Lung (tissue), 11 donors: ENCODE measurements at regions not wholly inside any gene's neighbourhood (a gene's known extent, or its start where the extent isn't known, plus 50 kb on each side); places are given as distances from the start of the nearest gene placed in this dataset.

ENCODE experiments used
- ATAC-seq: fragments of 200-7000 bp; cut with Tn5 transposase; one replicate; pipeline ENCODE4 v1.9.1; 2020; ENCODE audit warnings: moderate number of reproducible peaks; ENCODE audit not compliant: insufficient read depth, low FRiP score
- DNase-seq, 3 donors: peaks; one replicate each; pipeline ENCODE4 v3.0.0-alpha.2; 2013 to 2017
- H3K27ac ChIP-seq, 2 donors: one replicate each; pipeline ENCODE4 v1.5.1; 2013; ENCODE audit warnings: mild to moderate bottlenecking in 2 of 2, moderate library complexity in 2 of 2, control low read depth in 1 of 2, inconsistent platforms in 1 of 2, low read depth in 1 of 2, low read length in 1 of 2
- H3K27me3 ChIP-seq, 3 donors: one replicate each; pipeline ENCODE4 v1.5.1; 2013; ENCODE audit warnings: low read length in 2 of 3; ENCODE audit not compliant: control insufficient read depth in 3 of 3, insufficient read depth in 3 of 3
- H3K36me3 ChIP-seq, 4 donors: one replicate each; pipeline ENCODE4 v1.5.1; 2013; ENCODE audit warnings: low read length in 4 of 4, mild to moderate bottlenecking in 1 of 4, moderate library complexity in 1 of 4; ENCODE audit not compliant: control insufficient read depth in 4 of 4, insufficient read depth in 4 of 4
- H3K4me1 ChIP-seq, 5 donors: one replicate each; pipeline ENCODE4 v1.5.1; 2013; ENCODE audit warnings: low read length in 5 of 5, mild to moderate bottlenecking in 2 of 5, moderate library complexity in 1 of 5; ENCODE audit not compliant: control insufficient read depth in 5 of 5, insufficient read depth in 5 of 5
- H3K4me3 ChIP-seq: one replicate; pipeline ENCODE4 v1.5.1; 2013; ENCODE audit warnings: mild to moderate bottlenecking, control low read depth, moderate library complexity
- H3K9ac ChIP-seq, 2 donors: one replicate each; pipeline ENCODE4 v1.5.1; 2013; ENCODE audit warnings: low read length in 2 of 2, control low read depth in 1 of 2; ENCODE audit not compliant: insufficient read depth in 1 of 2
- H3K9me3 ChIP-seq, 4 donors: one replicate each; pipeline ENCODE4 v1.5.1; 2013; ENCODE audit warnings: low read length in 3 of 4, mild to moderate bottlenecking in 1 of 4, moderate library complexity in 1 of 4; ENCODE audit not compliant: control insufficient read depth in 4 of 4, insufficient read depth in 3 of 4
- CTCF ChIP-seq: IDR thresholded peaks from 2 replicates; pipeline ENCODE4 v1.5.1; 2012; ENCODE audit warnings: mild to moderate bottlenecking; ENCODE audit errors: control extremely low read depth, extremely low read depth
- WGBS, 2 donors: extraction: QIAGEN DNeasy Blood & Tissue Kit; methylation state at CpG; one replicate each; pipeline ENCODE4 v1.1.7; 2013; 5-methylcytosine and 5-hydroxymethylcytosine counted together
- donor health status: control.
- donor health status: control.
- donor health status: Bipolar disorder and iron deficiency.
- donor health status: healthy.
- donor health status: DM: yes; HTN: yes; CAD: no.

- Histone ChIP-seq H3K27ac (no peak overlapping the region), H3K9me3 (no peaks in the 10 kb centered on the region), H3K36me3 (no peaks in the 10 kb centered on the region), H3K4me3 (no peak overlapping the region), H3K27me3 (no peaks in the 10 kb centered on the region), H3K4me1 (no peaks in the 10 kb centered on the region), H3K9ac (no peak overlapping the region)
- TF ChIP-seq CTCF, result no peak
- DNase-seq, result no peak
- no peak for ATAC-seq
- 91 to 92% methylated on average over 2 of the region's 2 CpGs for WGBS, 2 donors
These were observed 574.0 kb upstream of the POU3F2 start for GRCh38 chr6:98260382-98260781.

- no peak for DNase-seq
- H3K4me3 ChIP-seq, result no peak overlapping the region
- H3K4me1 ChIP-seq, result no peaks in the 10 kb centered on the region
- ATAC-seq, result no peak
- WGBS, 2 donors, result 82 to 84% methylated on average over 8 of the region's 8 CpGs
- no peaks in the 10 kb centered on the region for H3K27me3 ChIP-seq
- no peaks in the 10 kb centered on the region for H3K36me3 ChIP-seq
- no peak overlapping the region for H3K27ac ChIP-seq
- no peak for TF ChIP-seq CTCF
- no peak overlapping the region for H3K9ac ChIP-seq
- H3K9me3 ChIP-seq, result peaks cover 0 to 2% (median 0%) of the 10 kb centered on the region in 4 donors
These were observed 562.3 kb upstream of the POU3F2 start for GRCh38 chr6:98272060-98272459.

GRCh38 chr6:98274691-98275090, 559.7 kb upstream of the POU3F2 start:
- no peak for DNase-seq
- H3K27ac ChIP-seq, result no peak overlapping the region
- ATAC-seq, result no peak
- no peak for TF ChIP-seq CTCF
- 36 to 86% methylated on average over 2 of the region's 2 CpGs for WGBS, 2 donors
- no peak overlapping the region for H3K4me3 ChIP-seq
- H3K9me3 ChIP-seq, result peaks cover 0 to 2% (median 0%) of the 10 kb centered on the region in 4 donors
- no peaks in the 10 kb centered on the region for H3K36me3 ChIP-seq
- no peak overlapping the region for H3K9ac ChIP-seq
- H3K4me1 ChIP-seq, result no peaks in the 10 kb centered on the region
- H3K27me3 ChIP-seq, result no peaks in the 10 kb centered on the region

GRCh38 chr6:98280492-98280891, 553.9 kb upstream of the POU3F2 start:
- no peaks in the 10 kb centered on the region for H3K36me3 ChIP-seq
- no peak for TF ChIP-seq CTCF
- no peak overlapping the region for H3K27ac ChIP-seq
- H3K9me3 ChIP-seq, result no peaks in the 10 kb centered on the region
- no peak overlapping the region for H3K4me3 ChIP-seq
- H3K9ac ChIP-seq, result no peak overlapping the region
- ATAC-seq, result no peak
- H3K27me3 ChIP-seq, result no peaks in the 10 kb centered on the region
- DNase-seq, result no peak
- H3K4me1 ChIP-seq, result no peaks in the 10 kb centered on the region
